Forelimb muscle (tissue), 1 donor: ENCODE measurements at regions not wholly inside any gene's neighbourhood (a gene's known extent, or its start where the extent isn't known, plus 50 kb on each side); places are given as distances from the start of the nearest gene placed in this dataset.

ENCODE experiments used
- DNase-seq: peaks from one replicate; pipeline ENCODE4 v3.0.0-alpha.2; 2013; ENCODE audit warnings: low read depth

- no peak for DNase-seq
Measured at GRCh38 chr5:172569861-172570558, 71.1 kb upstream of the NEURL1B start.

- no peak for DNase-seq
Measured at GRCh38 chr5:172568308-172568910, 72.7 kb upstream of the NEURL1B start.

GRCh38 chr5:172567843-172568242, 73.2 kb upstream of the NEURL1B start:
- DNase-seq, result no peak

DNA sequence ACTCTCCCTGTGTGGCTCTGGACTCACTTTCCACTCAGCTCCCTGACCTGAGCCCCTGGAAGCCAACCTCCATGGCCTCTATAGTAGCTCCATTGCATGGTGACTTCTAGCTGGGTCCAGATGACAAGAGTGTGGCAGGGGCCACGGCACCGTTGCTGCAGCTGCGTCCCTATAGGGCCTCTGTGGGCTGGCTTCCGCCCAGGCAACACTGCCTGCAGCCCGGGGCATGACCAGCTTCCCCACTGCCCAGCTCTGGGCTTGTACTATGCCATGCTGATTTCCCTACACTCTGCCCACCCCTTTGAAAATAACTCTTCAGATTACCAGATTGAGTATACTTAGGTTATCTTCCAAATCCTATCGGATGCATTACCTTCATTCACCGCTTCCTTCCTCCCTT, 73.8 kb upstream of the NEURL1B start:
- no peak for DNase-seq

- no peak for DNase-seq
Measured at GRCh38 chr5:172565931-172566665, 75.0 kb upstream of the NEURL1B start.

DNA sequence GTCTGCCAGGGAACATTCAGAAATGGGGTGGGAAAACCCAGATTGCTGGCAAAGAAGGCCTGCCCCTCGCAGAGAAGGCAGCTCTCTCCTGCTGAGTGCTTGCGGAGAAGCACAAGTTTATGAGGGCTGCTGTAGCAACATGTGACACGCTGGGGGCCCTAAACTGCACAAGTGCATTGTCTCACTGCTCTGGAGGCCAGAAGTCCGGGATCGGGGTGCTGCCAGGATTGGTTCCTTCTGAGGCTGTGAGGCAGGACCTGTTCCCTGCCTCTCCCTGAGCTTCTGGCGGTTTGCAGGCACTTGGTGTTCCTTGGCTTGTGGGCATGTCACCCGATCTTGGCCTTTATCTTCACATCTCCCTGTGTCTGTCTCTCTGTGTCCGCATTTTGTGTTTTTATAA, 75.6 kb upstream of the NEURL1B start:
- DNase-seq, result no peak

- no peak for DNase-seq
Measured at GRCh38 chr5:172564883-172565282, 76.2 kb upstream of the NEURL1B start.

DNA sequence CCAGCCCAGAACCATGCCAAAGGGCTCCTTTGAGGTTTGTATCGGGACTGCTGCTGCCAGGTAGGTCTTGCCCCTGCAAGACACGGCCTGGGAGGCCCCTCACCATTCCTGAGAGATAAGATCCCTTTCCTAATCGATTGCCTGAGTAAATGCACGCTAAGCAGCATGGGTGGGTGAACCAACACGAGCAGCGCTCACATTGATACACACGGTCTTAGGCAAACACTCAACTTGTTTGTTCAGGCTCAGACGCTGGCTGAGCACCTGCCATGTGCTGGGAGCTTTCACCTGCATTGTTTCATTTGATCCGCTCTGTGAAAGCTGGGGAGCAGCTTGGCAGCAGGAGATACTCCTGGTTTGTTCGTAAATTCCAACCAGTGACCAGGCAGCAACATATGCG, 76.9 kb upstream of the NEURL1B start:
- DNase-seq, result no peak

DNA sequence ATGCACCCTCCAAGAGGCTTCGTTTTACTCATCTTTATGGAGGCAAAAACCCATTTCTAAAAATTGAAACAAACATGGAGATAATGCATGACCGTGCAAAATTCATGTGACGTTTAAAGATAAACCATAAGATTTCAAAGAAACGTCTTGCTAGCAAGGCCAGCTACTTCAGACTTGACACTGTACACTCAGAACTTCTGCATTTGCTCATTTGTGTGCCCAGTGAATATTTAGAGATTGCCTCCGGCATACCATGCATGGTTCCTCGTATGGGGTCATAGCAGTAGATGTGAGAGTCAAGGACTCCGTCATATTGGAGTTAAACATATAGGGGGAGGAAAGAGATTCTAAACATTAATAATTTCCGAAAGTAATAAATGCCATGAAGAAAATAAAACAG, 78.6 kb upstream of the NEURL1B start:
- DNase-seq, result no peak

GRCh38 chr5:172561151-172561550, 79.9 kb upstream of the NEURL1B start:
- DNase-seq, result no peak

DNA sequence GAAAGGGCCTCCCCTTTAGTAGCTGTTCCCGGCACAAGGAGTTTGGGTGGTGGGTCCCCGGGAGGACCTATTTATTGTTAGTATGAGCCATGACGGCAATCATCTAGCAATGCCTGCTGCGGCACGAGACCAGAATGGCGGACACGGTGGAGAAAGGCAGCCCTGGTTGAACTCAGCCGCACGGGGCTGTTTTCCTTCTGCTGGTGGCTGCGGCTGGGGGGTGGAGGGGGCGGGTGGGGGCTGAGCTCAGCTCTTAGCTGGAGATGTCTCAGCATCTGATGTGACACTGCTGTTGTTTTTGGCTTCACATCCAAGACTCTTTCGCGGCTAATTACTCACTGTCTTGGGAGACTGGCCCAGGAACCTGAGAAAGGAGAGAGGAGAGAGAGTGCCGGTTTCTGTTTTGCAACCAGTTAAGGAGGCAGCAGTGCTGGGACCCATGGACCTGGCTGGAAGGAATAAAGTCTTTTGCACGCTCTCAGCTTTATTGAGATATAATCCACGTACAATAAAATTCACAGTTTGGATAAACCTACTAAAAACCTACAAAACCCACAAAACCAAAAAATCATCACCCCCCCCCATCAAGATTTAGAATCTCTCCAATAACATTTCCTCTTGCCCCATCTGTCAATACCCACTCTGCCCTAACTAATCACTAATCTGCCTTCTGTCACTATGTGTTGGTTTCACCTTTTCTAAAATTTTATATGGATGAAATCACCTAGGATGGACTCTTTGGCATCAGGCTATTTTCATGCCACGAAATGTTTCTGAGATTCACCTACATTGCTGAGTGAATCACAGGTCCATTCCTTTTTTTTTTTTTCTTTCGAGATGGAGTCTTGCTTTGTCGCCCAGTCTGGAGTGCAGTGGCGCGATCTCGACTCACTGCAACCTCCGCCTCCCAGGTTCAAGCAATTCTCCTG, 81.8 kb upstream of the NEURL1B start:
- no peak for DNase-seq

DNA sequence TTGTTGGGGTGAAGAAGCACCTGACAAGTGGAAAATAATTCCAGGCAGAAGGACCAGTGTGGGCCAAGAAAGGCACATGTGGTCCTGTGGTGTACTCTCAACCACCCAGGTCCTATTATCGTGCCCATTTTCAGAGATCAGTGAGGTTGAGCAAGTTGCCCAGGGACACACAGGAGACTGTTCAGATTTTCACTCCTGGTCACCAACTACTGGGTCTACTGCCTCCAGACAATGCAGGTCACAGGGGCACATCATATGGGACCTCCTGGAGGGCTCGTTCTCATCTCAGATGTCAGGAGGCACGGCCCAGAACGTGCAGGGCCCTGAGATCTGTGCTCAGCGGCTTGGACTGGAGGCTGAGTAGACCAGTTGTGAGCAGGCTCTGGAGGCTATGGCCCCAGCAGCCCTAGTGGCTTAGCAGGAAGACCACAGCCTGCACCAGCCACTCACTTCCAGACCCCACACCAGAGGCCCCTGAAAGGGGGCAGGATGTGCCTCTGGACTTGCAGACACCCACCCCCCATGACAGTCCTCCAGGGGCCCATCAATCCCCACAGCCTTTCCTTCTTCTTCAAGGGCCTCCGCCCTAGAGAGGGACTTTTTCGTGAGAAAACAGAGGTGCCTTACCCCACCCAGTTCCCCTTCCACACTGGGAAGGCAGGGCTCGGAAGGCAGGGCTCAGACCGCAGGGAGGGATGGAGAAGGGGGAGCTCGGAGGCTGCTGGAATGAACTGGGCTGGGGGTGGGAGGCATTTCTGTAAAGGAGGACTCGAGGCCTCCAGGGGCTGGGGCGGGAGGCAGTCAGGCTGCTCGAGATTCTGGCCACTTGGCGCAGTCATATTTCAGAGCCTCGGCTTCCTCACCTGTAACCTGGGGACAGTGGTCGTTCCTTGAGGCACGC, 82.7 kb upstream of the NEURL1B start:
- no peak for DNase-seq

GRCh38 chr5:172556971-172557461, 84.0 kb upstream of the NEURL1B start:
- DNase-seq, result no peak

DNA sequence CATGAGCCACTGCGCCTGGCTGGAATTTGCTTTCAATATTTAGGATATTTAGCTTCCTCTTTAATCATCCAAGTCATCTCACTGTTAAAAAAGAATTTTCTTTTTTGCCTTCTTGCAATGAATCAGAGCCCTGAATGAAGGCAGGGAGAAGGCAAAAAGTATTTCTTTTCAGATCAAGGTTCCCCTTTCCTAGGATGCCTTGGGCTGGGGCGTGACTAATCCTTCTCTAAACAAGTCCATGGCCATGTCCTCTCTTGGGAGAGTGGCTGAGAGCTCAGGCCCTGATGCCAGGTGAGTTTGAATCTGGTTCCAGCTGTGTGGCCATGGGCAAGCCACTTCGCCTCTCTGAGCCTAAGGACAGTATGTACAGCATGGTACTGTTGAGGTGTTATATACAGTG, 84.8 kb upstream of the NEURL1B start:
- no peak for DNase-seq

GRCh38 chr5:172554562-172554961, 86.5 kb upstream of the NEURL1B start:
- DNase-seq, result no peak

DNA sequence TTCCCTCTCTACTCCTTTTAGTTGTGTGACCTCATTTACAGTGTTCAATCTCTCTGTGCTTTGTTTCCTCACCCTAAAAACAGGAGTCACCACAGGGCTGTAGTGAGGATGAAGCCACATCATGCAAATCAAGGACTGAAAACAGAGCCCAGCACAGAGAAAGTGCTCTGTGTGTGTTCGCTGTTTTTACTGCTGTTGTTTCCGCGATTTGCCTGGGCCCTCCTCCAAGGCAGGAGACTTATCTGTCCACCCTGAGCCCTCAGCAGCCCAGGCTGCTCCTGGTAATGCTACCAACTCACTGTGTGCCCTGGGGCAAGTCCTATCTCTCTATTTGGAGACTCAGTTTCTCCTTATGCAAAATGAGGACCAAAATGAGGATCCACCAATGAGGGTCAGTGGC, 87.2 kb upstream of the NEURL1B start:
- DNase-seq, result no peak

GRCh38 chr5:172553167-172553566, 87.9 kb upstream of the NEURL1B start:
- no peak for DNase-seq

DNA sequence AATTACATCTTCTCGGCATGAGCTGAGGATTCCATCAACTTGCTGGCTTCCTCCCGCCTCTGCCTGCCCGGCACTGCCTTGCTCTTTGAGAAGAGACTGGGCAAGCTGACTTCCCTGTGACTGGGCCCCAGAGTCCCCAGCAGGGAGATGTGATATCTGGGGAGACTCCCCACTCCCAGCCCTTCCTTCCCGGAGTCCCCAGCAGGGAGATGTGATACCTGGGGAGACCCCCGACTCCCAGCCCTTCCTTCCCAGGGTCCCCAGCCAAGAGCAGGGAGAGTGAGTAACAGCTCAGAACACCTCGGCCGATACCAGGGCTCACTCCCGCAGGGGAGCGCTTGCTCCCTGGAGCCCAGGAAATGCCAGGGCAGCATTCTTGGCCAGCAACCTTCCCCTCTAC, 90.1 kb upstream of the NEURL1B start:
- no peak for DNase-seq

- DNase-seq, result no peak
Measured at GRCh38 chr5:172550096-172550765, 90.8 kb upstream of the NEURL1B start.

DNA sequence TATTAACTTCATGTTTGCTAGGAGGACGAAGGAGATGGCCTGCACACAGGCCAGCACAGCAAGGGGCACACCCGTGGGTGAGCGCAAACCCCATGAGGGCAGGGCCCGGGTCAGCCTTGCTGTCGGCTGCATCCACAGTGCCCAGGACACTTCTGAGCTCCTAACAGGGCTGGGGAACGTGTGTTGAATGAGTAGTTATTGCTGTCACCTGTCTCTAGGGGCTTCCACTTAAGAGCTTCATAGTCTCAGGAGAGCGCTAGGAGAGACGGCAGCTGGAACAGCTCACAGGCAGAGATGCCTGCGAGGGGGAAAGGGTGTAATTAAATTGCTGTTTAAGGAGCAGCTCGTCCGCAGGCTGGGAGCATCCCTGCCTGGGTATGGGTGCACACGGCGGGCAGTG, 91.4 kb upstream of the NEURL1B start:
- DNase-seq, result no peak
